SK-N-SH (cell line): ENCODE measurements at regions not wholly inside any gene's neighbourhood (a gene's known extent, or its start where the extent isn't known, plus 50 kb on each side); places are given as distances from the start of the nearest gene placed in this dataset.

Experiments used
- FOXJ3 ChIP-seq: sonication (generic); formaldehyde crosslinking; IDR thresholded peaks from 2 replicates; pipeline ENCODE4 v1.5.1; 2020; ENCODE audit warnings: mild to moderate bottlenecking, missing genetic modification reagents
- GABPA ChIP-seq: IDR thresholded peaks from 2 replicates; pipeline ENCODE4 v1.4.0; 2012; ENCODE audit warnings: low read depth, mild to moderate bottlenecking
- RXRA ChIP-seq: IDR thresholded peaks from 2 replicates; pipeline ENCODE4 v1.4.0; 2012; ENCODE audit warnings: low read depth, mild to moderate bottlenecking, borderline replicate concordance
- TF ChIP-seq, protein P1 (sequence below): IDR thresholded peaks from 2 replicates; pipeline ENCODE4 v1.6.1; 2012; ENCODE audit warnings: mild to moderate bottlenecking, low read depth, low read length, moderate library complexity

DNA sequence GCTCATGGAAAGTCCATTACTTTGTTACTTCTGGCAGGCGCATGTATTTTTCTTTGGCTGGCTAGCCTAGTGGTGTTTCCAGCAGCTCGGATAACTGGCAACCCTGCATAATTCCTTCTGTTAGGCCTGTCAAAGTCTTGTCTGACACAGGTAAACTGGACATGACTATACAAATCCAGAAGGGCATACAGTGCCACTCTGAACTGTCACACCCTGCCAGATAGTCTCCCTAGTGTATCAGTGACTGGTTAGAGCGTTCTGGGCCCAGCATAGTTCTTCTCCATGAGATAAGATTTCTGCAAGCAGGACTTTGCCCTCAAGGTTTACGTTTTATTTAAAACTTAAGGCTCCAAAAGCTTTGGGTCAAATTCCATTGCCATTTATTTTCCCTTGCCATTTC lies 177.7 kb upstream of the GORAB start:
- TF ChIP-seq FOXJ3 (CRISPR knock-in tag) = no peak
- TF ChIP-seq, protein P1, sequence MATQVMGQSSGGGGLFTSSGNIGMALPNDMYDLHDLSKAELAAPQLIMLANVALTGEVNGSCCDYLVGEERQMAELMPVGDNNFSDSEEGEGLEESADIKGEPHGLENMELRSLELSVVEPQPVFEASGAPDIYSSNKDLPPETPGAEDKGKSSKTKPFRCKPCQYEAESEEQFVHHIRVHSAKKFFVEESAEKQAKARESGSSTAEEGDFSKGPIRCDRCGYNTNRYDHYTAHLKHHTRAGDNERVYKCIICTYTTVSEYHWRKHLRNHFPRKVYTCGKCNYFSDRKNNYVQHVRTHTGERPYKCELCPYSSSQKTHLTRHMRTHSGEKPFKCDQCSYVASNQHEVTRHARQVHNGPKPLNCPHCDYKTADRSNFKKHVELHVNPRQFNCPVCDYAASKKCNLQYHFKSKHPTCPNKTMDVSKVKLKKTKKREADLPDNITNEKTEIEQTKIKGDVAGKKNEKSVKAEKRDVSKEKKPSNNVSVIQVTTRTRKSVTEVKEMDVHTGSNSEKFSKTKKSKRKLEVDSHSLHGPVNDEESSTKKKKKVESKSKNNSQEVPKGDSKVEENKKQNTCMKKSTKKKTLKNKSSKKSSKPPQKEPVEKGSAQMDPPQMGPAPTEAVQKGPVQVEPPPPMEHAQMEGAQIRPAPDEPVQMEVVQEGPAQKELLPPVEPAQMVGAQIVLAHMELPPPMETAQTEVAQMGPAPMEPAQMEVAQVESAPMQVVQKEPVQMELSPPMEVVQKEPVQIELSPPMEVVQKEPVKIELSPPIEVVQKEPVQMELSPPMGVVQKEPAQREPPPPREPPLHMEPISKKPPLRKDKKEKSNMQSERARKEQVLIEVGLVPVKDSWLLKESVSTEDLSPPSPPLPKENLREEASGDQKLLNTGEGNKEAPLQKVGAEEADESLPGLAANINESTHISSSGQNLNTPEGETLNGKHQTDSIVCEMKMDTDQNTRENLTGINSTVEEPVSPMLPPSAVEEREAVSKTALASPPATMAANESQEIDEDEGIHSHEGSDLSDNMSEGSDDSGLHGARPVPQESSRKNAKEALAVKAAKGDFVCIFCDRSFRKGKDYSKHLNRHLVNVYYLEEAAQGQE = no peak
- no peak for TF ChIP-seq GABPA
- TF ChIP-seq RXRA = no peak
